ENCODE measurements at regions not wholly inside any gene's neighbourhood (a gene's known extent, or its start where the extent isn't known, plus 50 kb on each side); places are given as distances from the start of the nearest gene placed in this dataset.

DNA sequence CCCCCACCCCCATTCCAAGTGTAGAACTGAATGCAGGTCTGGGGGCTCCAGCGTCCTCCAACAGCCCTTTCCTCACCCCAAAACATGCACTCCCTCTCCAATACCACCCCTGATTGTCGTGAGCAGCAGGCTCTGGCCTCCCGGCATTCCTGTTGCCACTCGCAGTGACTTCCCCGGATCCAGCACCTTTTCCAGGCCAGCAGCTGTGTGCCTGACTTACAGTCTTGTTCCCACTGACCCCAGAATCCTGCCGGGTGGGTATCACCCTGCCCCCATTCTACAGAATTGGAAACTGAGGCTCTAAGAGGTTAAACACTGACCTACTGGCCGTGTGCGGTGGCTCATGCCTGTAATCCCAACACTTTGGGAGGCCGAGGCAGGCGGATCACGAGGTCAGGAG is 127.2 kb downstream of the OLFM1 start:
- TF ChIP-seq POLR2AphosphoS5 (IDR thresholded peaks at IDR 0.05), result no peak
- TF ChIP-seq, protein P1, sequence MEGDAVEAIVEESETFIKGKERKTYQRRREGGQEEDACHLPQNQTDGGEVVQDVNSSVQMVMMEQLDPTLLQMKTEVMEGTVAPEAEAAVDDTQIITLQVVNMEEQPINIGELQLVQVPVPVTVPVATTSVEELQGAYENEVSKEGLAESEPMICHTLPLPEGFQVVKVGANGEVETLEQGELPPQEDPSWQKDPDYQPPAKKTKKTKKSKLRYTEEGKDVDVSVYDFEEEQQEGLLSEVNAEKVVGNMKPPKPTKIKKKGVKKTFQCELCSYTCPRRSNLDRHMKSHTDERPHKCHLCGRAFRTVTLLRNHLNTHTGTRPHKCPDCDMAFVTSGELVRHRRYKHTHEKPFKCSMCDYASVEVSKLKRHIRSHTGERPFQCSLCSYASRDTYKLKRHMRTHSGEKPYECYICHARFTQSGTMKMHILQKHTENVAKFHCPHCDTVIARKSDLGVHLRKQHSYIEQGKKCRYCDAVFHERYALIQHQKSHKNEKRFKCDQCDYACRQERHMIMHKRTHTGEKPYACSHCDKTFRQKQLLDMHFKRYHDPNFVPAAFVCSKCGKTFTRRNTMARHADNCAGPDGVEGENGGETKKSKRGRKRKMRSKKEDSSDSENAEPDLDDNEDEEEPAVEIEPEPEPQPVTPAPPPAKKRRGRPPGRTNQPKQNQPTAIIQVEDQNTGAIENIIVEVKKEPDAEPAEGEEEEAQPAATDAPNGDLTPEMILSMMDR (IDR thresholded peaks at IDR 0.05), result no peak
